ENCODE measurements at regions not wholly inside any gene's neighbourhood (a gene's known extent, or its start where the extent isn't known, plus 50 kb on each side); places are given as distances from the start of the nearest gene placed in this dataset.

GRCh38 chr11:110859998-110860397 lies 147.8 kb upstream of the ARHGAP20 start:
- TF ChIP-seq POLR2AphosphoS5 (IDR thresholded peaks at IDR 0.05; ENCODE audit: low read depth, low read length) (no peak), CTCF (IDR thresholded peaks at IDR 0.05) (no peak), REST (IDR thresholded peaks at IDR 0.05; ENCODE audit: insufficient read depth in 1 of 2, low read depth in 2 of 2, low read length in 1 of 2) (no peak), SIN3A (IDR thresholded peaks at IDR 0.05; ENCODE audit: borderline replicate concordance, insufficient read depth, low read depth, low read length) (no peak), TCF7L2 (IDR thresholded peaks at IDR 0.05; ENCODE audit: low read depth, low read length) (no peak)
